ENCODE measurements at regions not wholly inside any gene's neighbourhood (a gene's known extent, or its start where the extent isn't known, plus 50 kb on each side); places are given as distances from the start of the nearest gene placed in this dataset.

GRCh38 chr6:81401970-81402690 is 350.4 kb downstream of the TENT5A start (continued):
- no peak for TF ChIP-seq REST (tag by site-specific recombination; IDR thresholded peaks at IDR 0.05)

GRCh38 chr6:81396916-81397315 is 355.6 kb downstream of the TENT5A start:
- no peak overlapping the region for H3K4me3 ChIP-seq (ENCODE audit: low read depth, low read length)
- TF ChIP-seq ZNF221 (tag by site-specific recombination; IDR thresholded peaks at IDR 0.05; ENCODE audit: borderline replicate concordance) (no peak), PRDM1 (tag by site-specific recombination; IDR thresholded peaks at IDR 0.05) (no peak), PRDM2 (tag by site-specific recombination; IDR thresholded peaks at IDR 0.05; ENCODE audit: borderline replicate concordance) (no peak), ZNF19 (tag by site-specific recombination; IDR thresholded peaks at IDR 0.05; ENCODE audit: low read depth) (no peak), GLIS2 (tag by site-specific recombination; IDR thresholded peaks at IDR 0.05) (no peak), ZBTB7A (tag by site-specific recombination; IDR thresholded peaks at IDR 0.05; ENCODE audit: low read depth) (no peak), ZNF354C (tag by site-specific recombination; IDR thresholded peaks at IDR 0.05; ENCODE audit: borderline replicate concordance, low read depth) (no peak), ZNF16 (tag by site-specific recombination; IDR thresholded peaks at IDR 0.05; ENCODE audit: low read depth) (no peak)
- H3K36me3 ChIP-seq (ENCODE audit: control insufficient read depth in 2 of 2, insufficient read depth in 1 of 2, low read length in 2 of 2): no peaks in the 10 kb centered on the region
- POLR2A ChIA-PET: no interaction called here
- no peaks in the 10 kb centered on the region for H3K4me1 ChIP-seq (ENCODE audit: control insufficient read depth, insufficient read depth, low read length)
- CTCF ChIA-PET: interaction anchor here (1.2 kb wide), 1 partner anchor 10 kb away, joined by 4 read pairs; no protein-coding TSS in a partner anchor
- H3K27ac ChIP-seq (ENCODE audit: extremely low read depth, low read depth, low read length): no peak overlapping the region
- H3K9me3 ChIP-seq (ENCODE audit: control insufficient read depth, insufficient read depth, low read depth, low read length): no peaks in the 10 kb centered on the region

GRCh38 chr6:81387163-81387562 is 365.3 kb downstream of the TENT5A start:
- ChIA-PET CTCF (interaction anchor here (0.7 kb wide), 1 partner anchor 10 kb away, joined by 4 read pairs; no protein-coding TSS in a partner anchor), POLR2A (no interaction called here)
- no peaks in the 10 kb centered on the region for H3K4me1 ChIP-seq (ENCODE audit: control insufficient read depth, insufficient read depth, low read length)
- no peak for TF ChIP-seq HOXD13 (CRISPR knock-in tag; IDR thresholded peaks at IDR 0.05; ENCODE audit: borderline replicate concordance)
- TF ChIP-seq ZSCAN18 (tag by site-specific recombination; IDR thresholded peaks at IDR 0.05): no peak
- TF ChIP-seq ZBTB7A (tag by site-specific recombination; IDR thresholded peaks at IDR 0.05; ENCODE audit: low read depth): no peak
- TF ChIP-seq ZNF76 (tag by site-specific recombination; IDR thresholded peaks at IDR 0.05; ENCODE audit: borderline replicate concordance, low read depth): no peak
- TF ChIP-seq ZNF654 (tag by site-specific recombination; IDR thresholded peaks at IDR 0.05; ENCODE audit: low read depth): no peak
- TF ChIP-seq ZNF521 (tag by site-specific recombination; IDR thresholded peaks at IDR 0.05): no peak
- no peak for TF ChIP-seq ZNF555 (tag by site-specific recombination; conservative IDR thresholded peaks at IDR 0.05)
- no peak for TF ChIP-seq EGR2 (tag by site-specific recombination; IDR thresholded peaks at IDR 0.05; ENCODE audit: low read depth)
- no peak for TF ChIP-seq ZBTB44 (tag by site-specific recombination; IDR thresholded peaks at IDR 0.05)
- no peak for TF ChIP-seq ZSCAN5A (tag by site-specific recombination; IDR thresholded peaks at IDR 0.05)
- H3K9me3 ChIP-seq (ENCODE audit: control insufficient read depth, insufficient read depth, low read depth, low read length): no peaks in the 10 kb centered on the region; the same call in 1 of the 2 replicates
- no peaks in the 10 kb centered on the region for H3K36me3 ChIP-seq (ENCODE audit: control insufficient read depth in 2 of 2, insufficient read depth in 1 of 2, low read length in 2 of 2)
- no peak overlapping the region for H3K27ac ChIP-seq (ENCODE audit: extremely low read depth, low read depth, low read length)
- H3K4me3 ChIP-seq (ENCODE audit: low read depth, low read length): no peak overlapping the region
